ENCODE measurements at regions not wholly inside any gene's neighbourhood (a gene's known extent, or its start where the extent isn't known, plus 50 kb on each side); places are given as distances from the start of the nearest gene placed in this dataset.
"Not testable (repeated sequence)": the region's sequence is repeated elsewhere in the genome, so short reads cannot be mapped to it uniquely, and the experiment has no call there.

GRCh38 chr2:198517976-198518375 lies 713.6 kb downstream of the PLCL1 start:
- Histone ChIP-seq H3K79me2 (ENCODE audit: low read length) (no peaks in the 10 kb centered on the region), H3K4me1 (ENCODE audit: insufficient read depth, low read length) (no peaks in the 10 kb centered on the region), H3K9ac (ENCODE audit: low read length) (no peak overlapping the region), H3K27me3 (ENCODE audit: low read length) (no peaks in the 10 kb centered on the region), H3F3A (ENCODE audit: low read length, unreplicated experiment) (no peaks in the 10 kb centered on the region), H3K27ac (ENCODE audit: low read length) (no peak overlapping the region), H3K4me2 (ENCODE audit: low read length) (no peak overlapping the region), H3K9me2 (replicated peaks; ENCODE audit: low read length) (no peaks in the 10 kb centered on the region), H2AFZ (ENCODE audit: low read length) (no peak overlapping the region), H4K20me1 (ENCODE audit: low read length) (no peaks in the 10 kb centered on the region), H3K9me3 (ENCODE audit: low read length) (no peaks in the 10 kb centered on the region), H3K4me3 (ENCODE audit: low read length) (no peak overlapping the region), H3K36me3 (ENCODE audit: low read depth, low read length) (no peaks in the 10 kb centered on the region)
- BruUV-seq (replicated peaks) = no TSS peak
- no peak for ATAC-seq
- no peak for DNase-seq
- TF ChIP-seq EZH2 (IDR thresholded peaks at IDR 0.05; ENCODE audit: low read length, unreplicated experiment) = no peak
- no peak for TF ChIP-seq EZH2phosphoT487 (IDR thresholded peaks at IDR 0.05; ENCODE audit: borderline replicate concordance, low read length)
- TF ChIP-seq CTCF (conservative IDR thresholded peaks at IDR 0.05; ENCODE audit: low read depth, low read length) = no peak
- ChIA-PET CTCF (no interaction called here), POLR2A (ENCODE audit: unreplicated experiment) (no interaction called here)
- intact Hi-C loops (cut with micrococcal nuclease) = no loop called here

- H3K4me1 ChIP-seq (ENCODE audit: insufficient read depth, low read length); H3K9me2 ChIP-seq (replicated peaks; ENCODE audit: low read length); H4K20me1 ChIP-seq (ENCODE audit: low read length); intact Hi-C loops (cut with micrococcal nuclease); BruUV-seq (replicated peaks); ATAC-seq; H3K36me3 ChIP-seq (ENCODE audit: low read depth, low read length); H3K4me3 ChIP-seq (ENCODE audit: low read length); H3F3A ChIP-seq (ENCODE audit: low read length, unreplicated experiment); H3K9ac ChIP-seq (ENCODE audit: low read length); H3K27ac ChIP-seq (ENCODE audit: low read length); H3K9me3 ChIP-seq (ENCODE audit: low read length); POLR2A ChIA-PET (ENCODE audit: unreplicated experiment); H3K4me2 ChIP-seq (ENCODE audit: low read length); DNase-seq; CTCF ChIA-PET; H2AFZ ChIP-seq (ENCODE audit: low read length); H3K79me2 ChIP-seq (ENCODE audit: low read length); H3K27me3 ChIP-seq (ENCODE audit: low read length): not testable (repeated sequence)
Observed at GRCh38 chr2:198508610-198509009, 704.2 kb downstream of the PLCL1 start.

- no peaks in the 10 kb centered on the region for H3K4me1 ChIP-seq (ENCODE audit: insufficient read depth, low read length)
- no peak for TF ChIP-seq CTCF (conservative IDR thresholded peaks at IDR 0.05; ENCODE audit: low read depth, low read length)
- no peak for TF ChIP-seq EZH2 (IDR thresholded peaks at IDR 0.05; ENCODE audit: low read length, unreplicated experiment)
- no peak for TF ChIP-seq EZH2phosphoT487 (IDR thresholded peaks at IDR 0.05; ENCODE audit: borderline replicate concordance, low read length)
- no TSS peak for BruUV-seq (replicated peaks)
- no peak overlapping the region for H3K4me3 ChIP-seq (ENCODE audit: low read length)
- ChIA-PET POLR2A (ENCODE audit: unreplicated experiment) (no interaction called here), CTCF (no interaction called here)
- H3K4me2 ChIP-seq (ENCODE audit: low read length) = no peak overlapping the region
- no peaks in the 10 kb centered on the region for H4K20me1 ChIP-seq (ENCODE audit: low read length)
- no peaks in the 10 kb centered on the region for H3K9me2 ChIP-seq (replicated peaks; ENCODE audit: low read length)
- no peak overlapping the region for H3K9ac ChIP-seq (ENCODE audit: low read length)
- H3F3A ChIP-seq (ENCODE audit: low read length, unreplicated experiment) = no peaks in the 10 kb centered on the region
- H2AFZ ChIP-seq (ENCODE audit: low read length) = no peak overlapping the region
- ATAC-seq (no peak), DNase-seq (no peak)
- H3K9me3 ChIP-seq (ENCODE audit: low read length) = no peaks in the 10 kb centered on the region
- H3K36me3 ChIP-seq (ENCODE audit: low read depth, low read length) = no peaks in the 10 kb centered on the region
- intact Hi-C loops (cut with micrococcal nuclease) = no loop called here
- no peaks in the 10 kb centered on the region for H3K79me2 ChIP-seq (ENCODE audit: low read length)
- H3K27ac ChIP-seq (ENCODE audit: low read length) = no peak overlapping the region
- no peaks in the 10 kb centered on the region for H3K27me3 ChIP-seq (ENCODE audit: low read length)
Observed at GRCh38 chr2:198499539-198499938, 695.1 kb downstream of the PLCL1 start.

Measured in PC-3 (cell line).